Kidney (tissue), 13 donors: ENCODE measurements at regions not wholly inside any gene's neighbourhood (a gene's known extent, or its start where the extent isn't known, plus 50 kb on each side); places are given as distances from the start of the nearest gene placed in this dataset.

Source experiments
- DNase-seq, 5 donors: peaks; one replicate each; pipeline ENCODE4 v3.0.0-alpha.2; 2013 to 2020
- FAIRE-seq: peaks from 2 replicates; lab custom pipeline; 2012; peaks lifted over from hg19 to GRCh38; lab: Jason Lieb, UNC
- H3K27ac ChIP-seq, 2 donors: one replicate each; pipeline ENCODE4 v1.7.0; 2013; ENCODE audit warnings: low read depth in 2 of 2, low read length in 2 of 2, inconsistent platforms in 1 of 2
- H3K27me3 ChIP-seq: one replicate; pipeline ENCODE4 v1.7.1; 2013; ENCODE audit warnings: low read length, inconsistent platforms; ENCODE audit not compliant: control insufficient read depth, insufficient read depth
- H3K36me3 ChIP-seq, 3 donors: one replicate each; pipeline versions ENCODE4 v1.7.0 to v1.7.1; 2013; ENCODE audit warnings: low read length in 3 of 3, control low read depth in 1 of 3, inconsistent platforms in 1 of 3; ENCODE audit not compliant: insufficient read depth in 3 of 3, control insufficient read depth in 2 of 3
- H3K4me1 ChIP-seq, 3 donors: one replicate each; pipeline versions ENCODE4 v1.7.0 to v1.7.1; 2013; ENCODE audit warnings: low read length in 3 of 3, inconsistent platforms in 1 of 3, low read depth in 1 of 3; ENCODE audit not compliant: control insufficient read depth in 2 of 3, insufficient read depth in 2 of 3
- H3K4me3 ChIP-seq, 3 donors: one replicate each; pipeline versions ENCODE4 v1.7.0 to v1.8.1; 2013; ENCODE audit warnings: low read length in 3 of 3, control low read depth in 1 of 3, inconsistent platforms in 1 of 3
- H3K9ac ChIP-seq, 3 donors: one replicate each; pipeline versions ENCODE4 v1.7.0 to v1.7.1; 2013; ENCODE audit warnings: low read length in 3 of 3, control low read depth in 1 of 3, inconsistent platforms in 1 of 3
- H3K9me3 ChIP-seq, 3 donors: one replicate each; pipeline versions ENCODE4 v1.7.0 to v1.7.1; 2013; ENCODE audit warnings: low read length in 3 of 3, control low read depth in 1 of 3, inconsistent platforms in 1 of 3; ENCODE audit not compliant: control insufficient read depth in 2 of 3, insufficient read depth in 1 of 3
- intact Hi-C: fragments of 100-400 bp; cut with DNase I; formaldehyde crosslinking; loops from one replicate; pipeline ENCODE4 v1.11.1; 2022
- TF ChIP-seq, protein P1 (sequence below): IDR thresholded peaks from 3 replicates; pipeline ENCODE4 v1.5.1; 2012; ENCODE audit warnings: mild to moderate bottlenecking, moderate library complexity, borderline replicate concordance; ENCODE audit not compliant: insufficient read depth; ENCODE audit errors: extremely low read depth
- donor health status: control.
- donor health status: control.
- donor health status: control.
- donor health status: control.
- donor health status: control.
- donor health status: DM: yes; HTN: yes; CAD: no.
- donor health status: Normal renal cell carcinoma (clear cell type).

DNA sequence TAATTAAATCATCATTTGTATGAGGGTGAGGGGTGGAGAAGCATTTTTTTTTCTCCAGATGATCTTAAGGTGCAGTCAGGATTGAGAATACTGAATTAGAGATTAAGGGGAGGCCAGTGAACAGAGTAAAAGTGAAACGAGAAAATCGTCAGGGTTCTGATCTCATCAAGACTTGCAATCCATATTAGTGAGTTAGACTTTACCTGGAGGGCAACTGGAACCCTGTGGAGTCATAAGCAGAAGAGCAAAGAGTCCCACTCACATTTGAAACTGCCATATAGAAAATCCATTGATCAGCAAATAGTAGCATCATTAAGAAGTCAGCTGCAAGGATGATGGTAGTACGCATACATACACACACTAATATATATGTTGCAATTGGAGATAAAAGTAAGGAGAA is 466.2 kb upstream of the PAPPA start:
- TF ChIP-seq, protein P1, sequence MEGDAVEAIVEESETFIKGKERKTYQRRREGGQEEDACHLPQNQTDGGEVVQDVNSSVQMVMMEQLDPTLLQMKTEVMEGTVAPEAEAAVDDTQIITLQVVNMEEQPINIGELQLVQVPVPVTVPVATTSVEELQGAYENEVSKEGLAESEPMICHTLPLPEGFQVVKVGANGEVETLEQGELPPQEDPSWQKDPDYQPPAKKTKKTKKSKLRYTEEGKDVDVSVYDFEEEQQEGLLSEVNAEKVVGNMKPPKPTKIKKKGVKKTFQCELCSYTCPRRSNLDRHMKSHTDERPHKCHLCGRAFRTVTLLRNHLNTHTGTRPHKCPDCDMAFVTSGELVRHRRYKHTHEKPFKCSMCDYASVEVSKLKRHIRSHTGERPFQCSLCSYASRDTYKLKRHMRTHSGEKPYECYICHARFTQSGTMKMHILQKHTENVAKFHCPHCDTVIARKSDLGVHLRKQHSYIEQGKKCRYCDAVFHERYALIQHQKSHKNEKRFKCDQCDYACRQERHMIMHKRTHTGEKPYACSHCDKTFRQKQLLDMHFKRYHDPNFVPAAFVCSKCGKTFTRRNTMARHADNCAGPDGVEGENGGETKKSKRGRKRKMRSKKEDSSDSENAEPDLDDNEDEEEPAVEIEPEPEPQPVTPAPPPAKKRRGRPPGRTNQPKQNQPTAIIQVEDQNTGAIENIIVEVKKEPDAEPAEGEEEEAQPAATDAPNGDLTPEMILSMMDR = no peak
- no peaks in the 10 kb centered on the region for H3K9me3 ChIP-seq
- H3K36me3 ChIP-seq = no peaks in the 10 kb centered on the region
- H3K27me3 ChIP-seq = no peaks in the 10 kb centered on the region
- DNase-seq (no peak), FAIRE-seq (no peak)
- no peak overlapping the region for H3K9ac ChIP-seq
- no peak overlapping the region for H3K27ac ChIP-seq
- H3K4me3 ChIP-seq = no peak overlapping the region
- H3K4me1 ChIP-seq = no peaks in the 10 kb centered on the region
- intact Hi-C loops = no loop called here

GRCh38 chr9:115689331-115689730 is 464.3 kb upstream of the PAPPA start:
- no peak overlapping the region for H3K27ac ChIP-seq
- H3K27me3 ChIP-seq = no peaks in the 10 kb centered on the region
- TF ChIP-seq, protein P1 = no peak
- no peak for FAIRE-seq
- H3K4me1 ChIP-seq = no peaks in the 10 kb centered on the region
- no peak for DNase-seq
- no peak overlapping the region for H3K9ac ChIP-seq
- H3K4me3 ChIP-seq = no peak overlapping the region
- H3K9me3 ChIP-seq = no peaks in the 10 kb centered on the region
- H3K36me3 ChIP-seq = no peaks in the 10 kb centered on the region
- intact Hi-C loops = no loop called here

- no peak overlapping the region for H3K4me3 ChIP-seq
- intact Hi-C loops = no loop called here
Observed at GRCh38 chr9:115690786-115691496, 462.6 kb upstream of the PAPPA start.

More at GRCh38 chr9:115690786-115691496, 462.6 kb upstream of the PAPPA start:
- no peaks in the 10 kb centered on the region for H3K9me3 ChIP-seq
- no peaks in the 10 kb centered on the region for H3K4me1 ChIP-seq
- FAIRE-seq = no peak
- no peaks in the 10 kb centered on the region for H3K27me3 ChIP-seq
- H3K36me3 ChIP-seq = no peaks in the 10 kb centered on the region
- H3K9ac ChIP-seq = no peak overlapping the region
- TF ChIP-seq, protein P1 = no peak
- no peak for DNase-seq
- no peak overlapping the region for H3K27ac ChIP-seq
